Prostate gland (tissue), 2 donors: ENCODE measurements at regions not wholly inside any gene's neighbourhood (a gene's known extent, or its start where the extent isn't known, plus 50 kb on each side); places are given as distances from the start of the nearest gene placed in this dataset.

Experiments
- POLR2A ChIP-seq: fragments of 450-650 bp; IDR thresholded peaks from one replicate; pipeline ENCODE4 v1.6.1; 2016; ENCODE audit warnings: antibody characterized with exemption, mild to moderate bottlenecking
- POLR2AphosphoS5 ChIP-seq: sonication (generic); formaldehyde crosslinking; IDR thresholded peaks from one replicate; pipeline ENCODE4 v1.6.1; 2017; ENCODE audit warnings: antibody characterized with exemption
- TF ChIP-seq, protein P1 (sequence below), 4 experiments: fragments of 200-600 bp in 2 of 4; fragments of 450-650 bp in 2 of 4; sonication (generic) in 2 of 4; IDR thresholded peaks; 1 replicate in 3 of 4; 2 replicates in 1 of 4; pipeline ENCODE4 v1.5.1; 2016 to 2019; ENCODE audit warnings: antibody characterized with exemption in 4 of 4, mild to moderate bottlenecking in 2 of 4, moderate library complexity in 2 of 4

DNA sequence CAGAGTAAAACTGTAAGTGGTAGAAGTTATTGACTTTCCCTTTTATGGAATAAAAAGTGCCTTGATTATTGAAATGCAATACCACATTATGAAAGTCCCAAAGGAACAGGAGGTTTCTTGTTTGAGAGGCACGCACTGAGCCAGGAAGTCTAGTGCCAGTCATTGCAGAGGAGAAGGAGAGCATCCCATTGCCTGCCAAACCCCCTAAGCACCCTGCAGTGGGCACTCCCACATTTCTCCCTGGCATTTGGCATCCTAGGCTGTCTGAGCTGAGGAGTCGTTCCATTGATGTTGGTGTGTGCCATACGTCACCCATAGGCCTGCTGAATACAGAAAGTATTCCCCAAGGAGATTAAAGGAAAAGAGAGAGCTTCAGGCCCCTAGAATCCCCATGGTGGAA is 85.7 kb upstream of the MBNL2 start:
- TF ChIP-seq, protein P1, sequence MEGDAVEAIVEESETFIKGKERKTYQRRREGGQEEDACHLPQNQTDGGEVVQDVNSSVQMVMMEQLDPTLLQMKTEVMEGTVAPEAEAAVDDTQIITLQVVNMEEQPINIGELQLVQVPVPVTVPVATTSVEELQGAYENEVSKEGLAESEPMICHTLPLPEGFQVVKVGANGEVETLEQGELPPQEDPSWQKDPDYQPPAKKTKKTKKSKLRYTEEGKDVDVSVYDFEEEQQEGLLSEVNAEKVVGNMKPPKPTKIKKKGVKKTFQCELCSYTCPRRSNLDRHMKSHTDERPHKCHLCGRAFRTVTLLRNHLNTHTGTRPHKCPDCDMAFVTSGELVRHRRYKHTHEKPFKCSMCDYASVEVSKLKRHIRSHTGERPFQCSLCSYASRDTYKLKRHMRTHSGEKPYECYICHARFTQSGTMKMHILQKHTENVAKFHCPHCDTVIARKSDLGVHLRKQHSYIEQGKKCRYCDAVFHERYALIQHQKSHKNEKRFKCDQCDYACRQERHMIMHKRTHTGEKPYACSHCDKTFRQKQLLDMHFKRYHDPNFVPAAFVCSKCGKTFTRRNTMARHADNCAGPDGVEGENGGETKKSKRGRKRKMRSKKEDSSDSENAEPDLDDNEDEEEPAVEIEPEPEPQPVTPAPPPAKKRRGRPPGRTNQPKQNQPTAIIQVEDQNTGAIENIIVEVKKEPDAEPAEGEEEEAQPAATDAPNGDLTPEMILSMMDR (IDR thresholded peaks at IDR 0.05): no peak
- no peak for TF ChIP-seq POLR2AphosphoS5
- TF ChIP-seq POLR2A: no peak
